ENCODE measurements at regions not wholly inside any gene's neighbourhood (a gene's known extent, or its start where the extent isn't known, plus 50 kb on each side); places are given as distances from the start of the nearest gene placed in this dataset.

DNA sequence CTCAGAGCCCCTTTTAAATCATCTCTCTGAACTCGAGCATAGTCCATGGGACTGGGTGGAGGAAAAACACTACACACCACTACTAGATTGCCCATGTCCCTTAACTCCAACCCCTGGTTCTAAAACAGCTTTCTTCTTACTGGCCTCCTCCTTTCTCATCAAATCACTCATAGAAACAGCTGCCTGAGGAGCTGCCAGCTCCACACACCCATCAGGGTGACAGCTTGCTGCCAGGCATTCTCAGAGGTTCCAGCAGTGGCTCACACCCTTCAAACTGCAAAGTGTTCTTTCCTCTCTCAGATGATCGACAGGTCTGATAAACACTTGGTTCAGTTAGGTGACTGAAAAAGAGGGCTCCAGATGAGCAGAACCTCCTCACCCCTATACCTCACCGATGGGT lies 543.0 kb upstream of the PLXNA2 start:
- H3K36me3 ChIP-seq (ENCODE audit: insufficient read depth, low read length): no peaks in the 10 kb centered on the region
- no peak overlapping the region for H3K4me3 ChIP-seq (ENCODE audit: low read length)
- peaks cover 3% of the 10 kb centered on the region for H3K27me3 ChIP-seq (ENCODE audit: insufficient read depth, low read length)
- no peaks in the 10 kb centered on the region for H3K9me3 ChIP-seq (ENCODE audit: low read length)
- peaks cover 3% of the 10 kb centered on the region for H3K4me1 ChIP-seq (ENCODE audit: insufficient read depth, low read length)
- H2AFZ ChIP-seq (ENCODE audit: low read depth, low read length): no peak overlapping the region

DNA sequence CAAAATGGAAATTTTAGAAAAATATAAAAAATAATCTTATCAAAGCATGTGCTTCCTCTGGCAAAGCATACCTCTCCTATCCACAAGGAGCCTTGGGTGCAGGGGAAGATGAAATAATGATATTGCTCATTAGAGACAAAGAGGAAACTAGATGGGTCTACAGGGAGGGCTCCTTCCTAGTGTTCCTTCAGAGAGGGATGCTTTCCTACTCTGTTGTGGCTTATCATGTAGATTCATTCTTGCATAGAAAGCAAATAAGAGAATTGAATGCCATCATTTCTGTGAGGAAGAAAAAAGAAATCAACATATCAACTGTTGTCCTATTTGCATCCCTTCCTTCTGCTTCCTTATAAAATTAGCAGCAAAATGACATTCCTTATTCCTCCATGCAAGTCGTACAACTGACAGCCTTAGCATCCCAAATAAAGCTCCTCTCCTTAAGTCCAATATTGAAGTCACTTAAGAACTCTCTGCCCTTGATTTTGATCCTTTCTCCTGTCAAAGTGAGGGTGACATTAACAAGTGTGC lies 543.9 kb upstream of the PLXNA2 start:
- no peaks in the 10 kb centered on the region for H3K4me1 ChIP-seq (ENCODE audit: insufficient read depth, low read length)
- no peak overlapping the region for H3K4me3 ChIP-seq (ENCODE audit: low read length)
- no peak overlapping the region for H2AFZ ChIP-seq (ENCODE audit: low read depth, low read length)
- peaks cover 3% of the 10 kb centered on the region for H3K27me3 ChIP-seq (ENCODE audit: insufficient read depth, low read length)
- no peaks in the 10 kb centered on the region for H3K9me3 ChIP-seq (ENCODE audit: low read length)
- no peaks in the 10 kb centered on the region for H3K36me3 ChIP-seq (ENCODE audit: insufficient read depth, low read length)

DNA sequence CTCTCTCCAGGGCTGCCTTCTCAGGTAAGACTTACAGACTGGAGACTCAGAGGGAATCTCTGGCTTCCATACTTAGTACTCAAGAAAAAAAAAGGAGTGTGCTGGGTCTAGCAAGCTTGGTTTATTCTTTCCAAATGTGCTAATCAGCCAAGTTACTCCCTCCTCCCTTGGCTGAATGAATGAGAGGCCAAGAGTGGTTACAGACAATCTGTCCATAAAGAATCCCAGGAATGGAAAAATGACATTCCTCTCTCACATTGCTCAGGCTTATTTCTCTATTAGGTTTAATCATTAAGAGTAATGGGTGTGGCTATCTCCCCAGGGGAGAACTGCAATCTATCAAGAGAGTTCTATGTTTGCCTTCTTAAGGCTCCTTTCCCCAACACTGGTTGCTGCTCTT lies 547.3 kb upstream of the PLXNA2 start:
- Histone ChIP-seq H2AFZ (ENCODE audit: low read depth, low read length) (no peak overlapping the region), H3K4me1 (ENCODE audit: insufficient read depth, low read length) (no peaks in the 10 kb centered on the region), H3K36me3 (ENCODE audit: insufficient read depth, low read length) (no peaks in the 10 kb centered on the region), H3K9me3 (ENCODE audit: low read length) (no peaks in the 10 kb centered on the region), H3K27me3 (ENCODE audit: insufficient read depth, low read length) (peaks cover 3% of the 10 kb centered on the region), H3K4me3 (ENCODE audit: low read length) (no peak overlapping the region)

DNA sequence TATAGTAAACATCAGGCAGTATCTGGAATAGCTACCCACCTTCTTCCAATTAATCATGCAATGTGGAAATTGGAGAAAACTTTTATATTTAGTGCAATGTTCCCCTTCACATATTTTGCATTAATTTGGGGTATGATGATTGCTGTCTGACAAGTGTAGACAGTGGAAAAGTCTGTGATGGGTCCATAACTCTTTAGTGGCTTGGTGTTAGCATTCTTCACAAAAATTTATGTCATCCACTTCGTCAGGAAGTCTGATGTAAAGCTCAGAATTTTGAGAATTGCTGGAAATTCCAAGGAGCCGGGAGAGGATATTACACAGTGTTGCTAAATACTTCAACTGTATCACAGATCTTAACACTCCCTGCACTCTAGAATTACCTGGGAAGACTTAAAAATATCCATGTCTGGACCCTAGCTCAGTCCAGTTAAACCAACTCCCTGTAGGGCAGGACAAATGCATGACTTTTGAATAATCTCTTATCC lies 549.7 kb upstream of the PLXNA2 start:
- Histone ChIP-seq H3K4me1 (ENCODE audit: insufficient read depth, low read length) (no peaks in the 10 kb centered on the region), H3K27me3 (ENCODE audit: insufficient read depth, low read length) (no peaks in the 10 kb centered on the region), H2AFZ (ENCODE audit: low read depth, low read length) (no peak overlapping the region), H3K36me3 (ENCODE audit: insufficient read depth, low read length) (no peaks in the 10 kb centered on the region), H3K4me3 (ENCODE audit: low read length) (no peak overlapping the region), H3K9me3 (ENCODE audit: low read length) (no peaks in the 10 kb centered on the region)

DNA sequence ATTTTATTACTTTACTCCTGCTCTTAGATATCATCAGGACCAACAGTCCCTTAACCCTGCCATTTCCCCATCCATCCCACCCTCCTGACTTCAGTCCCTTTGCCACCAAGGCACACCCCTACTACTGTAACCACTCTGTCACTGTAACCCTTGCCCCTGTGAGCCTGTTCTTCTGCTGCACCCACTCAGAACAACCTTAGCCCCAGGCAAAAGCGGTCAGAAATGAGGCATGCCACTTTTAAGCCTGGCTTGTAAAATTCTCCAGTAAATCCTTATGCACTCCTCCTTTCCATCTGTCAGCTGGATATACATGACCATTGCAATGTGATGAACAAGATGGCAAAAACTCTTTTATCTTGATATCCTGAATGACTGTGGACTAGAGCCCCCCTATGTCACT lies 555.0 kb upstream of the PLXNA2 start:
- Histone ChIP-seq H3K36me3 (ENCODE audit: insufficient read depth, low read length) (no peaks in the 10 kb centered on the region), H3K9me3 (ENCODE audit: low read length) (no peaks in the 10 kb centered on the region), H3K4me3 (ENCODE audit: low read length) (no peak overlapping the region), H3K27me3 (ENCODE audit: insufficient read depth, low read length) (no peaks in the 10 kb centered on the region), H3K4me1 (ENCODE audit: insufficient read depth, low read length) (no peaks in the 10 kb centered on the region), H2AFZ (ENCODE audit: low read depth, low read length) (no peak overlapping the region)

DNA sequence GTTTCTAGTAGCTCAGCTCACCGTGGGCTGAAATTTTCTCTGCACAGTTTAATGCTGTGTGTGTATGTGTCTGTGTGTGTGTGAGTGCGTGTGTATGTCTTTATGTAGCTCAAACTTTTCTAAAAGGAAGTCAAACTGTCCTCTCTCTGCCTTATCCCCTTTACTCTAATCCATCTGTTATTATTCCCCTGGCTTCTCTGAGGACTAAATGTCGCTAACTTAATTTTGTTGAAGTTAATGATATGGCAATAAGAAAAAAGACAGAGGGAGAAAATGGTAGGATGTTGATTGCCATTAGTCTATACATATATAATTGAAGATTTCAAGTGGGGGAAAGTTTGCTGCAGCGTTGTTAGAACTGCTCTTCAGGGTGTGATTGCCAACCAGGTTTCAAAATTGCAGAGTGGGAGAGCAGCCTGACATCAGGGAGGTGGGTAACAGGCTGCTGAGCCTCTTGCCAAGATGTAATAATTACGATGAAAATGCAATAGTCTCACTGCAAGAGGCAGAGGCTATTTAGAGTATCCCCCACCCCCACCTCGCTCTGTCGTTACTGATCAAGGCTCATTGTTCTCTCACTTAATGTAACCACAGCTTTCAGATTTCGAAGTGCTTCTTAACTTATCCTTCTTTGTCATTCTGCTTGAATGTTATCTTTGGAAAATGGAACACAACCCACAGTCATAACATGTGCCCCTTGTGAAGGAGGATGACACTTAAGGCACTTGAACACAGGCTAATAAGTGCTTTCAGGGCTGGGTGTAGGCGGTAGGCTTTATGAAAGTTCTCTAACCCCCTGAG lies 559.0 kb upstream of the PLXNA2 start:
- H3K4me1 ChIP-seq (ENCODE audit: insufficient read depth, low read length): no peaks in the 10 kb centered on the region
- H3K36me3 ChIP-seq (ENCODE audit: insufficient read depth, low read length): no peaks in the 10 kb centered on the region
- no peaks in the 10 kb centered on the region for H3K27me3 ChIP-seq (ENCODE audit: insufficient read depth, low read length)
- no peak overlapping the region for H2AFZ ChIP-seq (ENCODE audit: low read depth, low read length)
- no peak overlapping the region for H3K4me3 ChIP-seq (ENCODE audit: low read length)
- H3K9me3 ChIP-seq (ENCODE audit: low read length): no peaks in the 10 kb centered on the region

DNA sequence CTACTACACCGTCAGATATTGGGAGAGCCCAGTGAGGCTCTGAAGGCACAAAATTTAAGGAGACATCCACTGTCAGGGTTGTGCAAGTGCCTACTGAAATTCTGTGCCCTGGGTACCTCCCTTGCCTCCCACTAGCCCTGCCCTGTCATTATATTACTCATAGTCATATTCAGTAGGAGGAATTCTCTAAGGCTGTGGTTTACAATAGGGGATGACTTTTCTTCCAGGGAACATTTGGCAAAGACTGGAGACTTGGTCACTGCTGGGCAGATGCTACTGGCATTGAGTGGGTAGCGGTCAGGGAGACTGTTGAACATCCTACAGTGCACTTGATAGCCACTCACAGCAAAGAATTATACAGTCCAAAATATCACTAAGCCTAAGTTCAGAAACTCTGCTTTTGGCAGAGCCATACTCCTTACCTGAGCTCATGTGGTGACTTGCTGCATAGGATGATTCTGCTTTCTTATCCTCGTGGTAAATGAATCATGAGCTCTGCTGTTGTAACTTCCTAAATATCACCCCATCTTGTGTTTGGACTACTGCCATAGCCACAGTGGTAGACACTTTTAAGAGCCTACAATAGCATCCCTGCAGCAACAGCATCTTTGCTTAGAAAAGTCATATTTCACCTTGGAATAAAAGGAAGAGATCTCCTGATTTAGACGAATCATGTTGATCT lies 563.4 kb upstream of the PLXNA2 start:
- Histone ChIP-seq H3K36me3 (ENCODE audit: insufficient read depth, low read length) (no peaks in the 10 kb centered on the region), H3K27me3 (ENCODE audit: insufficient read depth, low read length) (no peaks in the 10 kb centered on the region), H3K9me3 (ENCODE audit: low read length) (no peaks in the 10 kb centered on the region), H2AFZ (ENCODE audit: low read depth, low read length) (no peak overlapping the region), H3K4me1 (ENCODE audit: insufficient read depth, low read length) (no peaks in the 10 kb centered on the region), H3K4me3 (ENCODE audit: low read length) (no peak overlapping the region)

DNA sequence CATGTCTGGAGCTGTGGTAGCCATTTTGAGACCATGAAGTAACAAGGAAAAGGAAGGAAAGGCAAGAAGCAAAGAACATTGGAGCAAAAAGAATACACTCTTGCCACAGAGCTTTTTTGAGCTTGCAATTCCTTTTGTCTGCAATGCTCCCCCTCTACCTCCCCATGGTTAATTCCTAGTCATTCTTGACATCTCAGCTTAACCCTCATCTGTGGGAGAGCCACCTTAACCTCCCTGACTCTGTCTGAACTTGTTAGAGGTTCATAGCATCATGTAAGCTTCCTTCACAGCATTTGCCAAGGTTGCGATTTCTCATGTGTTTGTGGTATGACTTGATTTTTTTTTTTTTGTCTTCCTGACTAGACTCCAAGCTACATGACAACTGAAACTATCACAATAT lies 564.1 kb upstream of the PLXNA2 start:
- no peak overlapping the region for H2AFZ ChIP-seq (ENCODE audit: low read depth, low read length)
- no peak overlapping the region for H3K4me3 ChIP-seq (ENCODE audit: low read length)
- H3K4me1 ChIP-seq (ENCODE audit: insufficient read depth, low read length): no peaks in the 10 kb centered on the region
- H3K27me3 ChIP-seq (ENCODE audit: insufficient read depth, low read length): no peaks in the 10 kb centered on the region
- H3K36me3 ChIP-seq (ENCODE audit: insufficient read depth, low read length): no peaks in the 10 kb centered on the region
- no peaks in the 10 kb centered on the region for H3K9me3 ChIP-seq (ENCODE audit: low read length)

DNA sequence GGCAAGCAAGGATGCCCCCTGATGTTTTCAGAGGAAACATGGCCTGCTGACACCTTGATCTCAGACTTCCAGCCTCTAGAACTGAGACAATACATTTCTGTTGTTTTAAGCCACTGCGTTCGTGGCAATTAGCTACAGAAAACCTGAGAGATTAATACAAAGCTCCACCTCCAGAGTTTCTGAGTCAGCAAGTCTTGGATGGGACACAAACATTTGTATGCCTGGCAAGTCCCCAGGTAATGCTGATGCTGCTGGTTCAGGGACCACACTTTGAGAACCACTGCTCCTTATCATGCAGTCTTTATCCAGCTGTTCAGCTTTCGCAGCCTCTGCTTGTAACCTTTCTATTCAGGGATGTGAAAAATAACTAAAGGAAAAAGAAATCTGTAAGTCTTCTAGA lies 565.7 kb upstream of the PLXNA2 start:
- Histone ChIP-seq H3K4me1 (ENCODE audit: insufficient read depth, low read length) (no peaks in the 10 kb centered on the region), H2AFZ (ENCODE audit: low read depth, low read length) (no peak overlapping the region), H3K36me3 (ENCODE audit: insufficient read depth, low read length) (no peaks in the 10 kb centered on the region), H3K9me3 (ENCODE audit: low read length) (no peaks in the 10 kb centered on the region), H3K4me3 (ENCODE audit: low read length) (no peak overlapping the region), H3K27me3 (ENCODE audit: insufficient read depth, low read length) (no peaks in the 10 kb centered on the region)

DNA sequence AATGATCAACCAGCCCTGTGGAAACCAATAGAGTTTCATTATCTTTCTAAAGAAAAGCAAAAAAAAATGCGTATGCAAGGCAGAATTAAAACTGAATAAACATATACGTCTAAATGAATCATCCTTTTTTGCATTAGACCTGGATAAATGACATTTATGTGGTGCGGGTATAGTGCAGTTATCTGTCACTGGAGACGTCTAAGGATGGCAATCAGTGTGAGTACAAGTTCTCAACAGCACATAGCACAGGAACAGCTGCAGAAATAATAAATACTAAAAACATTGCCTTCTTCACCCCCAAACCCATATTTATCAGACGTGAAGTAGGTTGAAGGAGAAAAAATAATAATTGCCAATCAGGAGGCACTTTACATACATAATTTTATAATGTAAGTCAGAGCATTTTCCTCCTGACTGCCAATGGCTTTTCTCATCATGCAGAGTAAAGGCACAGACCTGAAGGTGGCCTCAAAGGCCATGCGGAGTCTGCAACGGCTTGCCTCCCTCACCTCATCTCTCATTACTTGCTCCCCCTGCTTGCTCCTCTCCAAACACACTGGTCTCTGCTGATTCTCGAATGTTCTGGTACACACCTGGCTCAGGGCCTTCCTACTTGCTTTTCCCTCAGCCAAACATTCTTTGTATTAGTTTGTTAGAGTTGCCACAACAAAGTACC lies 574.7 kb upstream of the PLXNA2 start:
- Histone ChIP-seq H3K27me3 (ENCODE audit: insufficient read depth, low read length) (no peaks in the 10 kb centered on the region), H3K4me3 (ENCODE audit: low read length) (no peak overlapping the region), H3K9me3 (ENCODE audit: low read length) (no peaks in the 10 kb centered on the region), H3K4me1 (ENCODE audit: insufficient read depth, low read length) (no peaks in the 10 kb centered on the region), H2AFZ (ENCODE audit: low read depth, low read length) (no peak overlapping the region), H3K36me3 (ENCODE audit: insufficient read depth, low read length) (no peaks in the 10 kb centered on the region)

DNA sequence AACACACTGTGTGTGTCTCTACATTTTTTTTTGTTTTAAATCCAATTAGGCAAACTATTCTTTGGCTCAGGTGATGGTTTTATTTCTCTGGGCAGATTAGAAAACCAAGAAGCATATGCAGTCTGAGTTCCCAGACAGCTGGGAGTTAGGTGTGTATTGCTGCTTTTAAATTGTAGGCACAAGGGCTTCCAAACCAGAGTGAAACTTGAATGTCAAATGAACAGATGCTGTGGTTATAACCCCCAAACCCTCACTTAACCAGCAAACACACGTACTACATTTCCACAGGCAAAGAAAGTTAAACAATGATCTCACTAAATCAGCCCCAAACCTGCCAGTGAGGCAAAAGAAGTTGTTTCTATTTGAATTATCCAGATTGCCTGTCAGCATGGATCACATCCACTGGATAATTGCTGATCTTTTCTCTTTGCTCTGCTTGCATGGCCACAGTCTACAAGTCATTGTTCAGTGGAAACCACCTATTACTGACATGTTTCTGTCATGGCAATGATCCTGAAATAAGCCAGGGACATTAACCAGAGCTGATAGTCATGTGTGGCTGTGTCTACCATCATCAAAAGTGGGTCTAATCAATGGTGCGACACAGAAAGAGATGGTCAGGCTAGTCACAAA lies 576.5 kb upstream of the PLXNA2 start:
- Histone ChIP-seq H3K36me3 (ENCODE audit: insufficient read depth, low read length) (no peaks in the 10 kb centered on the region), H3K4me3 (ENCODE audit: low read length) (no peak overlapping the region), H2AFZ (ENCODE audit: low read depth, low read length) (no peak overlapping the region), H3K9me3 (ENCODE audit: low read length) (no peaks in the 10 kb centered on the region), H3K27me3 (ENCODE audit: insufficient read depth, low read length) (no peaks in the 10 kb centered on the region), H3K4me1 (ENCODE audit: insufficient read depth, low read length) (no peaks in the 10 kb centered on the region)

DNA sequence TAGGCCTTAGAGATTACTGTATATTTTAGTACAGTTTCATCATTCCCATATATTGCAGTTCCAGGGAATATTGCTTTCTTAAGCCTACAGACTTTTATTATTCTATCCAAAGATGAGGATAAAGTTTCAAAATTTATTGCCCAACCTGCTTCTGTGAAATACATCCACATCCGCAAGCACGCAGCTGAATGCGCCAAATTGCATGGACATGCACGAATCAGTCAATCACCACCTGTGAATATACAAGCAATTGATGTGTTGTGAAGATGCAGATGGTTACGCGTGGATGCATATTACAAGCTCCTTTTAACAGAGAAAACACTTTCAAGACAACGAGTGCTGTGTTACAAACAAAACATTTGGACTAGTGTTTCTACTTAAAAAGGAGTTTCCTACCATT lies 577.8 kb upstream of the PLXNA2 start:
- H3K27me3 ChIP-seq (ENCODE audit: insufficient read depth, low read length): no peaks in the 10 kb centered on the region
- no peaks in the 10 kb centered on the region for H3K4me1 ChIP-seq (ENCODE audit: insufficient read depth, low read length)
- no peak overlapping the region for H3K4me3 ChIP-seq (ENCODE audit: low read length)
- no peak overlapping the region for H2AFZ ChIP-seq (ENCODE audit: low read depth, low read length)
- H3K9me3 ChIP-seq (ENCODE audit: low read length): no peaks in the 10 kb centered on the region
- no peaks in the 10 kb centered on the region for H3K36me3 ChIP-seq (ENCODE audit: insufficient read depth, low read length)

DNA sequence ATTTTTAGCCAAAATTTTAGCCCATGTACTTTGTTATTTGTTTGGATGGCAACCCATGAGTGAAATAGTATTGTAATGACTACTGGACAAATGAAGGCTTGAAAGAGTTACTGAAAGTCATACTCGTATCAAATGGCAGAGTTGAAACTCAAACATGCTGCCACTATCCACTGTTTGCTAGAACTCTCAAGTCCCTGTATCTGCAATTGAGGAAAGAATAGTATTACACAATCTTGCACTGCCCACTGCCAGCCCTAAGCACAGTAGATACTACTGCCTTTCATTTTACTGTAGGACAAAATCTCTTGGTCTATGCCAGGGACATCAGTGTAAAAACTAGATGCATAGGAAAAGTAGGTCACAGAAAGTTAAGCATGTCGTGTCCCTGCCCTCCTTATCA lies 581.1 kb upstream of the PLXNA2 start:
- Histone ChIP-seq H3K4me3 (ENCODE audit: low read length) (no peak overlapping the region), H3K27me3 (ENCODE audit: insufficient read depth, low read length) (no peaks in the 10 kb centered on the region), H3K9me3 (ENCODE audit: low read length) (no peaks in the 10 kb centered on the region), H2AFZ (ENCODE audit: low read depth, low read length) (no peak overlapping the region), H3K4me1 (ENCODE audit: insufficient read depth, low read length) (no peaks in the 10 kb centered on the region), H3K36me3 (ENCODE audit: insufficient read depth, low read length) (no peaks in the 10 kb centered on the region)
